Caco-2 (cell line): ENCODE measurements at regions not wholly inside any gene's neighbourhood (a gene's known extent, or its start where the extent isn't known, plus 50 kb on each side); places are given as distances from the start of the nearest gene placed in this dataset.

Source experiments
- BruUV-seq: library from RNA; stranded (reverse); fragments of 400-500 nt; replicated peaks from 2 replicates; lab custom pipeline; 2021; lab: Mats Ljungman, UMichigan
- CTCF ChIA-PET: fragments of 300-600 bp; sonication (Branson Sonifier 250); formaldehyde crosslinking; loops from one replicate; lab custom pipeline; 2022; ENCODE audit warnings: antibody characterized with exemption; lab: Charles Lee
- POLR2A ChIA-PET: fragments of 300-600 bp; sonication (Branson Sonifier 250); formaldehyde crosslinking; loops from one replicate; lab custom pipeline; 2022; ENCODE audit warnings: antibody characterized with exemption; lab: Charles Lee
- DNase-seq, 2 experiments: peaks; one replicate each; pipeline versions ENCODE4 v3.0.0 to v3.0.0-alpha.2; 2020 to 2022
- H3K27me3 ChIP-seq: replicated peaks from 2 replicates; pipeline ENCODE4 v1.6.0; 2011; ENCODE audit warnings: low read length; ENCODE audit not compliant: control insufficient read depth, insufficient read depth
- H3K36me3 ChIP-seq: 2 replicates; pipeline ENCODE4 v1.5.1; 2011; ENCODE audit warnings: low read length; ENCODE audit not compliant: control insufficient read depth, insufficient read depth
- H3K4me1 ChIP-seq: fragments of 250-450 bp; sonication (Bioruptor Pico); 2 replicates; pipeline ENCODE4 v1.5.1; 2020; ENCODE audit warnings: mild to moderate bottlenecking
- H3K4me3 ChIP-seq: 2 replicates; pipeline ENCODE4 v1.5.1; 2011; ENCODE audit warnings: low read depth, mild to moderate bottlenecking, control low read depth, low read length
- H3K9me3 ChIP-seq: fragments of 250-450 bp; sonication (Bioruptor Pico); 2 replicates; pipeline ENCODE4 v1.5.1; 2020; ENCODE audit warnings: mild to moderate bottlenecking, moderate library complexity
- H3K27ac Mint-ChIP-seq: one replicate; pipeline ENCODE4 v1.8.0; 2022; ENCODE audit warnings: mixed read lengths; ENCODE audit not compliant: unreplicated experiment
- H3K27me3 Mint-ChIP-seq: one replicate; pipeline ENCODE4 v1.8.0; 2022; ENCODE audit warnings: mixed read lengths; ENCODE audit not compliant: insufficient read depth, unreplicated experiment
- H3K36me3 Mint-ChIP-seq: one replicate; pipeline ENCODE4 v1.8.0; 2022; ENCODE audit warnings: mild to moderate bottlenecking, mixed read lengths; ENCODE audit not compliant: insufficient read depth, unreplicated experiment
- H3K4me1 Mint-ChIP-seq: one replicate; pipeline ENCODE4 v1.8.0; 2022; ENCODE audit warnings: low read depth, mixed read lengths; ENCODE audit not compliant: unreplicated experiment
- H3K4me3 Mint-ChIP-seq: one replicate; pipeline ENCODE4 v1.8.0; 2022; ENCODE audit warnings: mild to moderate bottlenecking, moderate library complexity, mixed read lengths; ENCODE audit not compliant: unreplicated experiment
- H3K9me3 Mint-ChIP-seq: one replicate; pipeline ENCODE4 v1.8.0; 2022; ENCODE audit warnings: mixed read lengths; ENCODE audit not compliant: unreplicated experiment
- CTCF ChIP-seq, 2 experiments: fragments of 200-600 bp in 1 of 2; IDR thresholded peaks; 1 replicate in 1 of 2; 2 replicates in 1 of 2; pipeline versions ENCODE4 v1.5.1 to v1.8.0; 2011 to 2022; ENCODE audit warnings: antibody characterized with exemption in 1 of 2, control low read depth in 1 of 2, inconsistent platforms in 1 of 2, low read depth in 1 of 2, low read length in 1 of 2, mild to moderate bottlenecking in 1 of 2, moderate library complexity in 1 of 2; ENCODE audit not compliant: insufficient read depth in 1 of 2, severe bottlenecking in 1 of 2, unreplicated experiment in 1 of 2
- intact Hi-C: fragments of 100-400 bp; cut with micrococcal nuclease; formaldehyde crosslinking; loops from one replicate; pipeline ENCODE4 v1.10.0; 2022; ENCODE audit not compliant: unreplicated experiment

GRCh38 chr1:162939035-162939434 is 78.1 kb upstream of the CCDC190 start:
- H3K27me3 ChIP-seq: no peaks in the 10 kb centered on the region
- no TSS peak for BruUV-seq
- POLR2A ChIA-PET: no interaction called here

GRCh38 chr1:162937716-162938395 is 76.9 kb upstream of the CCDC190 start:
- intact Hi-C loops: loop anchor here (1.0 kb wide), 1 partner anchor 25 kb away; no protein-coding TSS in a partner anchor

More at GRCh38 chr1:162939035-162939434, 78.1 kb upstream of the CCDC190 start:
- Histone ChIP-seq H3K4me3 (no peak overlapping the region), H3K4me1 (peaks cover 24% of the 10 kb centered on the region), H3K36me3 (no peaks in the 10 kb centered on the region), H3K9me3 (no peaks in the 10 kb centered on the region)
- Mint-ChIP-seq H3K4me1 (peaks cover 25% of the 10 kb centered on the region), H3K9me3 (peaks cover 6% of the 10 kb centered on the region), H3K27ac (no peak overlapping the region), H3K36me3 (no peaks in the 10 kb centered on the region), H3K27me3 (peaks cover 2% of the 10 kb centered on the region), H3K4me3 (no peak overlapping the region)
- TF ChIP-seq CTCF (IDR thresholded peaks at IDR 0.05; ENCODE audit: insufficient read depth in 1 of 2, low read depth in 1 of 2, low read length in 1 of 2, severe bottlenecking in 1 of 2, unreplicated experiment in 1 of 2): no peak
- no peak for DNase-seq
- intact Hi-C loops: no loop called here
- CTCF ChIA-PET: interaction anchor here (1.0 kb wide), 1 partner anchor 130 kb away, joined by 4 read pairs; the partner anchor contains the start of gene RGS4

More at GRCh38 chr1:162937716-162938395, 76.9 kb upstream of the CCDC190 start:
- TF ChIP-seq CTCF (IDR thresholded peaks at IDR 0.05; ENCODE audit: insufficient read depth in 1 of 2, low read depth in 1 of 2, low read length in 1 of 2, severe bottlenecking in 1 of 2, unreplicated experiment in 1 of 2): no peak
- no TSS peak for BruUV-seq
- Histone ChIP-seq H3K27me3 (no peaks in the 10 kb centered on the region), H3K4me3 (no peak overlapping the region), H3K9me3 (no peaks in the 10 kb centered on the region), H3K36me3 (no peaks in the 10 kb centered on the region), H3K4me1 (peaks cover 24% of the 10 kb centered on the region)
- Mint-ChIP-seq H3K27ac (no peak overlapping the region), H3K36me3 (no peaks in the 10 kb centered on the region), H3K4me3 (no peak overlapping the region), H3K27me3 (peaks cover 2% of the 10 kb centered on the region), H3K4me1 (peaks cover 25% of the 10 kb centered on the region), H3K9me3 (peaks cover 6% of the 10 kb centered on the region)
- ChIA-PET POLR2A (no interaction called here), CTCF (no interaction called here)
- DNase-seq: no peak
